ENCODE measurements at regions not wholly inside any gene's neighbourhood (a gene's known extent, or its start where the extent isn't known, plus 50 kb on each side); places are given as distances from the start of the nearest gene placed in this dataset.

DNA sequence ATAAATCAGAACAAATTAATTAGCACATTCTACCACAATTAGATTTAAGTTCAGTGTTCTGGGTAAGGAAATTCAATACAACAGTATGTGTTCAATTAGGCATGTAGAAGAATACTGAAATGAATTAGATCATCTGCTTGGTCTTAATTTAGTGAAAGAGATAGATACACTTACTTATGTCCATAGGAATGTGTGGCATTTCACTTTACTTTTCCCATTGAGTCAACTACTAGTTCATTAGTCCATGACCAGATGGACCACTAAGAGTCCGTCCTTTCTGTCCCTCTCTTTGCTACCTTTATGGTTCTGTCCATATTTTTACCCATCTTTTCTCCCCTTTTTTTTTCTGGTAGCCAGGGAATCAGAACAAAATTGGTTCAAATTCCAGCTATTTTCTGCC, 276.9 kb downstream of the OSTF1 start:
- H3K9me3 ChIP-seq (ENCODE audit: control insufficient read depth, low read length) = no peaks in the 10 kb centered on the region
- H3K36me3 ChIP-seq (ENCODE audit: control insufficient read depth, insufficient read depth, low read length) = no peaks in the 10 kb centered on the region
- H3K27me3 ChIP-seq (ENCODE audit: control insufficient read depth, insufficient read depth, low read length) = no peaks in the 10 kb centered on the region
- H3K4me3 ChIP-seq (ENCODE audit: low read depth, low read length) = no peak overlapping the region
- H3K9ac ChIP-seq = no peak overlapping the region
- H3K27ac ChIP-seq = no peak overlapping the region
- TF ChIP-seq, protein P1, sequence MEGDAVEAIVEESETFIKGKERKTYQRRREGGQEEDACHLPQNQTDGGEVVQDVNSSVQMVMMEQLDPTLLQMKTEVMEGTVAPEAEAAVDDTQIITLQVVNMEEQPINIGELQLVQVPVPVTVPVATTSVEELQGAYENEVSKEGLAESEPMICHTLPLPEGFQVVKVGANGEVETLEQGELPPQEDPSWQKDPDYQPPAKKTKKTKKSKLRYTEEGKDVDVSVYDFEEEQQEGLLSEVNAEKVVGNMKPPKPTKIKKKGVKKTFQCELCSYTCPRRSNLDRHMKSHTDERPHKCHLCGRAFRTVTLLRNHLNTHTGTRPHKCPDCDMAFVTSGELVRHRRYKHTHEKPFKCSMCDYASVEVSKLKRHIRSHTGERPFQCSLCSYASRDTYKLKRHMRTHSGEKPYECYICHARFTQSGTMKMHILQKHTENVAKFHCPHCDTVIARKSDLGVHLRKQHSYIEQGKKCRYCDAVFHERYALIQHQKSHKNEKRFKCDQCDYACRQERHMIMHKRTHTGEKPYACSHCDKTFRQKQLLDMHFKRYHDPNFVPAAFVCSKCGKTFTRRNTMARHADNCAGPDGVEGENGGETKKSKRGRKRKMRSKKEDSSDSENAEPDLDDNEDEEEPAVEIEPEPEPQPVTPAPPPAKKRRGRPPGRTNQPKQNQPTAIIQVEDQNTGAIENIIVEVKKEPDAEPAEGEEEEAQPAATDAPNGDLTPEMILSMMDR (IDR thresholded peaks at IDR 0.05) = no peak
- no peak overlapping the region for H3K4me2 ChIP-seq (ENCODE audit: low read length)
- H3K79me2 ChIP-seq = no peaks in the 10 kb centered on the region
- H3K4me1 ChIP-seq = no peaks in the 10 kb centered on the region
- no peak overlapping the region for H2AFZ ChIP-seq

DNA sequence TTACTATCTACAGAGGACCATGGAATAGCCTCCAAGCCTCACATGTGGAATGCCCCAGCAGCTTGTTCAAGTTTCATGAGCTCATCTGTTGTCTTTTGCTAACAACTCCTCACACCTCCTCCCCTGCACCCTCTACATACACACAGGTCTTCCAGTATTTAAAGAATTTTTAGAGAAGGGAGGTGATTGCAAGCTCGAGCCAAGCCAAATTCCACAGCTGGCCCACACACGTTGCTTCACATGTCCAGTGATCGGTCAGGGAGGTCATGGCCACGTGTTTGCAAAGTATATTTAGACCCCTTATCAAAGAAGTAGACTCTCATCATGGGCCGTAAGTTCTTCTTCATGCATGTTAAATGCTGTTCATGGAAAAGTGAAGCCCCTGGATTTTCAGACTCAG, 281.7 kb downstream of the OSTF1 start:
- no peak overlapping the region for H2AFZ ChIP-seq
- no peak overlapping the region for H3K27ac ChIP-seq
- TF ChIP-seq, protein P1 (IDR thresholded peaks at IDR 0.05) = no peak
- H3K27me3 ChIP-seq (ENCODE audit: control insufficient read depth, insufficient read depth, low read length) = no peaks in the 10 kb centered on the region
- H3K79me2 ChIP-seq = no peaks in the 10 kb centered on the region
- no peaks in the 10 kb centered on the region for H3K4me1 ChIP-seq
- H3K9me3 ChIP-seq (ENCODE audit: control insufficient read depth, low read length) = no peaks in the 10 kb centered on the region
- no peaks in the 10 kb centered on the region for H3K36me3 ChIP-seq (ENCODE audit: control insufficient read depth, insufficient read depth, low read length)
- no peak overlapping the region for H3K9ac ChIP-seq
- H3K4me3 ChIP-seq (ENCODE audit: low read depth, low read length) = no peak overlapping the region
- H3K4me2 ChIP-seq (ENCODE audit: low read length) = no peak overlapping the region

DNA sequence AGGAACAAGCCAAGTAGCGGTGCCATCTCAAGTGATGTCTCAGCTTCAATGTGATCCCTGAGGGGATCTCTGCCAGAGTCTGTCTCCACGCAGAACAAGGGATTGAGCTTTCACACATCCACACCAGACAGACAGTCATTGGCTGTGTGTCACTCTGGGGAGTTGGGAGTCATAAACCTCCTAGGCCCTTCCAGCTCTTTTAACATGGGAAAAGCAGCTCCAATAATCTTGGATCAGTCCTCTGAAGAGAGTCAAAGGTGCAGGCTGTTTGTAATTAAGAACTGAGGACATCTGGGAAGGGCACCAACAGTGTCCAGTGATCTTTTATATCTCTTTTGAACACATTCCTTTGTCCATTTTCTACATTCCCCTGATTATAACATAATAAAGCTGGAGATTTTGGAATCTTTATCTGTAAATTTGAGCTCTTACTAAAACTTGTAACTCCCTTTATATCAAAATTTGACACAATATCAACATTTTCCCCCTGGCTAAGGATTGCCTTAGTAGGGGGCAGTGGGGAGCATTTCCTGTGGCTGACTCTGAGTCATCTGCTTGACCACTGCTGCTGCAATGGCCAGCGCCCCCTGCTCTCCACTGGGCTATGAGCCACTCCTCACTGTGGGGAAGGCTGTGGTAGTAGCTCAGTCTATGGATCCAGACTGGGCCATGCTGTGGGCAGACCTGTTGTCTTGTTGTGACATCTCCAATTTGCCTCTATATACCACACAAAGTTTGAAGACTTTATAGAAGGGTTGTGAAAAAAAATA, 284.4 kb downstream of the OSTF1 start:
- TF ChIP-seq, protein P1 (IDR thresholded peaks at IDR 0.05) = no peak
- H2AFZ ChIP-seq = no peak overlapping the region
- H3K4me2 ChIP-seq (ENCODE audit: low read length) = no peak overlapping the region
- no peaks in the 10 kb centered on the region for H3K27me3 ChIP-seq (ENCODE audit: control insufficient read depth, insufficient read depth, low read length)
- H3K4me3 ChIP-seq (ENCODE audit: low read depth, low read length) = no peak overlapping the region
- no peaks in the 10 kb centered on the region for H3K4me1 ChIP-seq
- H3K9me3 ChIP-seq (ENCODE audit: control insufficient read depth, low read length) = no peaks in the 10 kb centered on the region
- no peak overlapping the region for H3K9ac ChIP-seq
- no peak overlapping the region for H3K27ac ChIP-seq
- H3K79me2 ChIP-seq = no peaks in the 10 kb centered on the region
- H3K36me3 ChIP-seq (ENCODE audit: control insufficient read depth, insufficient read depth, low read length) = no peaks in the 10 kb centered on the region

DNA sequence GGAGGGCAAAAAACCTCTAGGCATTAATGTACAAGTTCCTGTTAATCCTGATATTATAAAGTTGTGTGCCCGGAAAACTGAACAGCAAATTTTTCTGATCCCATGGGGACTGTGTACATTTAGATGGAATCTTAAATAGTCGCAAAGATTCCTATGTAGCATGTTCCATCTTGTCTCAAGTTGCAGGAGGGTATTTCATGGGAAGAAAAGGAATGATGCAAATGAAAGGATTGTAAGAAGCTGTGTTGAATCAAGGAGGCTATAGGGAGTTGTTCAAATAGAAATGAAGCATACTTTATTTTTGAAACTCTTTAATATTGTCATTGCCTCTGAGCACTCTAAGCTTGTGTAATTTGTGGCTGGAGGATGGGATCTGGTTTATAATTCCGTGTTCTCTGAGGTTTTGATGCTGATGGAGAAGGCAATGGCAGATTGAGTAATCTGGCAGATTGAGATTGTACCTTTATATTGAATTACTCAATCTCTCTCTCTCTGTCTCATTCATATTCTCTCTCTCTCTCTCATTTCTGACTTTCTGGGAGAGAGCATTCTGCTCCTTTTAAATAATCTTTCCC, 288.5 kb downstream of the OSTF1 start:
- H3K27me3 ChIP-seq (ENCODE audit: control insufficient read depth, insufficient read depth, low read length) = no peaks in the 10 kb centered on the region
- H3K9me3 ChIP-seq (ENCODE audit: control insufficient read depth, low read length) = no peaks in the 10 kb centered on the region
- no peak overlapping the region for H3K4me2 ChIP-seq (ENCODE audit: low read length)
- no peak overlapping the region for H3K9ac ChIP-seq
- H3K27ac ChIP-seq = no peak overlapping the region
- H3K36me3 ChIP-seq (ENCODE audit: control insufficient read depth, insufficient read depth, low read length) = no peaks in the 10 kb centered on the region
- no peak overlapping the region for H3K4me3 ChIP-seq (ENCODE audit: low read depth, low read length)
- H2AFZ ChIP-seq = no peak overlapping the region
- TF ChIP-seq, protein P1 (IDR thresholded peaks at IDR 0.05) = no peak
- H3K79me2 ChIP-seq = no peaks in the 10 kb centered on the region
- H3K4me1 ChIP-seq = no peaks in the 10 kb centered on the region

DNA sequence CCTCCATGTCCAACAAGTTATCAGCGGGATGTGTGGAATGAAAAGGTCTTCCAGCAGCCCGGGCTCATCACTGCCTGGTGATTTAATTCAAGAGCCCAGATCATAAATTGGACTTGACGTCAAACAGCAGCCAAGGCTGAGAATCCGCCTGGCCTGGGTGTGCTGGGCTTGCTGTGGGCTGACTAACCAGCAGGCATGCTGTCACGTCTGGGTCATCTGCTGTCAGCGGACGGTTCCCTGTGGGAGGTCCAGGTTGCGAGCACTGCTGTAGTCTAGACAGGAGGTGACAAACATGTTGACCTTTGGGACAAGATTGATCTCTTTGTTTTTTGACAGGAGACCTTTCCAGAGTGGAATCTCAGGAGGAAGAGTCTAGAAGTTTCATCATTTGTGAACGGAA, 289.7 kb downstream of the OSTF1 start:
- H3K9me3 ChIP-seq (ENCODE audit: control insufficient read depth, low read length) = no peaks in the 10 kb centered on the region
- no peaks in the 10 kb centered on the region for H3K79me2 ChIP-seq
- no peak overlapping the region for H3K4me2 ChIP-seq (ENCODE audit: low read length)
- H3K36me3 ChIP-seq (ENCODE audit: control insufficient read depth, insufficient read depth, low read length) = no peaks in the 10 kb centered on the region
- TF ChIP-seq, protein P1 (IDR thresholded peaks at IDR 0.05) = no peak
- H3K27ac ChIP-seq = no peak overlapping the region
- H3K4me3 ChIP-seq (ENCODE audit: low read depth, low read length) = no peak overlapping the region
- H3K27me3 ChIP-seq (ENCODE audit: control insufficient read depth, insufficient read depth, low read length) = no peaks in the 10 kb centered on the region
- H2AFZ ChIP-seq = no peak overlapping the region
- no peak overlapping the region for H3K9ac ChIP-seq
- H3K4me1 ChIP-seq = no peaks in the 10 kb centered on the region
